Stimulated activated memory B cell treated with anti-CD40 and anti-IgM and Interleukin-4, amounts not matched to agents 10 μg/mL and 1 μg/mL and 100 μg/mL, for 72 hours (primary cell): ENCODE measurements at regions not wholly inside any gene's neighbourhood (a gene's known extent, or its start where the extent isn't known, plus 50 kb on each side); places are given as distances from the start of the nearest gene placed in this dataset.

Source experiments
- ATAC-seq: fragments of 150-1000 bp; cut with Tn5 transposase; 2 replicates; pipeline ENCODE4 v1.10.0; 2021
- H3K27ac Mint-ChIP-seq: one replicate; pipeline ENCODE4 v1.8.0; 2022; ENCODE audit warnings: mild to moderate bottlenecking, mixed read lengths
- H3K27me3 Mint-ChIP-seq: one replicate; pipeline ENCODE4 v1.8.0; 2022; ENCODE audit warnings: mixed read lengths
- H3K36me3 Mint-ChIP-seq: one replicate; pipeline ENCODE4 v1.8.0; 2022; ENCODE audit warnings: mixed read lengths
- H3K4me1 Mint-ChIP-seq: one replicate; pipeline ENCODE4 v1.8.0; 2022; ENCODE audit warnings: mixed read lengths
- H3K4me3 Mint-ChIP-seq: one replicate; pipeline ENCODE4 v1.8.0; 2022; ENCODE audit warnings: mild to moderate bottlenecking, moderate library complexity, mixed read lengths
- H3K9me3 Mint-ChIP-seq: one replicate; pipeline ENCODE4 v1.8.0; 2022; ENCODE audit warnings: mixed read lengths

- Mint-ChIP-seq H3K9me3 (no peaks in the 10 kb centered on the region), H3K27ac (no peak overlapping the region), H3K4me3 (no peak overlapping the region), H3K4me1 (no peaks in the 10 kb centered on the region), H3K27me3 (no peaks in the 10 kb centered on the region), H3K36me3 (no peaks in the 10 kb centered on the region)
- no peak for ATAC-seq
Observed at GRCh38 chr5:114686356-114686755, 324.5 kb downstream of the KCNN2 start.

- Mint-ChIP-seq H3K36me3 (no peaks in the 10 kb centered on the region), H3K9me3 (no peaks in the 10 kb centered on the region), H3K27ac (no peak overlapping the region), H3K4me1 (no peaks in the 10 kb centered on the region), H3K4me3 (no peak overlapping the region), H3K27me3 (no peaks in the 10 kb centered on the region)
- no peak for ATAC-seq
Observed at GRCh38 chr5:114678778-114679177, 316.9 kb downstream of the KCNN2 start.

GRCh38 chr5:114665551-114665950 is 303.7 kb downstream of the KCNN2 start:
- Mint-ChIP-seq H3K27ac (no peak overlapping the region), H3K27me3 (no peaks in the 10 kb centered on the region), H3K36me3 (no peaks in the 10 kb centered on the region), H3K4me1 (no peaks in the 10 kb centered on the region), H3K4me3 (no peak overlapping the region), H3K9me3 (peaks cover 3% of the 10 kb centered on the region)
- no peak for ATAC-seq

GRCh38 chr5:114660791-114661190 is 298.9 kb downstream of the KCNN2 start:
- Mint-ChIP-seq H3K4me3 (no peak overlapping the region), H3K9me3 (peaks cover 3% of the 10 kb centered on the region), H3K36me3 (no peaks in the 10 kb centered on the region), H3K27me3 (no peaks in the 10 kb centered on the region), H3K27ac (no peak overlapping the region), H3K4me1 (no peaks in the 10 kb centered on the region)
- ATAC-seq = no peak

- Mint-ChIP-seq H3K27me3 (no peaks in the 10 kb centered on the region), H3K4me1 (no peaks in the 10 kb centered on the region), H3K9me3 (peaks cover 3% of the 10 kb centered on the region), H3K4me3 (no peak overlapping the region), H3K36me3 (no peaks in the 10 kb centered on the region), H3K27ac (no peak overlapping the region)
- no peak for ATAC-seq
Observed at GRCh38 chr5:114658194-114658593, 296.3 kb downstream of the KCNN2 start.

- peaks cover 3% of the 10 kb centered on the region for H3K9me3 Mint-ChIP-seq
- H3K4me1 Mint-ChIP-seq = no peaks in the 10 kb centered on the region
- no peaks in the 10 kb centered on the region for H3K36me3 Mint-ChIP-seq
- H3K4me3 Mint-ChIP-seq = no peak overlapping the region
- ATAC-seq = no peak
- no peak overlapping the region for H3K27ac Mint-ChIP-seq
- H3K27me3 Mint-ChIP-seq = no peaks in the 10 kb centered on the region
Observed at GRCh38 chr5:114657342-114658130, 295.7 kb downstream of the KCNN2 start.

- Mint-ChIP-seq H3K4me1 (no peaks in the 10 kb centered on the region), H3K27ac (no peak overlapping the region), H3K4me3 (no peak overlapping the region), H3K27me3 (no peaks in the 10 kb centered on the region), H3K9me3 (peaks cover 3% of the 10 kb centered on the region), H3K36me3 (no peaks in the 10 kb centered on the region)
- ATAC-seq = no peak
Observed at GRCh38 chr5:114649878-114650277, 288.0 kb downstream of the KCNN2 start.

GRCh38 chr5:114648940-114649339 is 287.1 kb downstream of the KCNN2 start:
- H3K27me3 Mint-ChIP-seq = no peaks in the 10 kb centered on the region
- H3K27ac Mint-ChIP-seq = no peak overlapping the region
- peaks cover 5% of the 10 kb centered on the region for H3K9me3 Mint-ChIP-seq
- ATAC-seq = no peak
- H3K4me1 Mint-ChIP-seq = no peaks in the 10 kb centered on the region
- H3K36me3 Mint-ChIP-seq = no peaks in the 10 kb centered on the region
- H3K4me3 Mint-ChIP-seq = no peak overlapping the region

GRCh38 chr5:114644576-114644975 is 282.7 kb downstream of the KCNN2 start:
- Mint-ChIP-seq H3K27ac (no peak overlapping the region), H3K9me3 (peaks cover 6% of the 10 kb centered on the region), H3K4me1 (no peaks in the 10 kb centered on the region), H3K36me3 (no peaks in the 10 kb centered on the region), H3K4me3 (no peak overlapping the region), H3K27me3 (no peaks in the 10 kb centered on the region)
- ATAC-seq = no peak

GRCh38 chr5:114636271-114636670 is 274.4 kb downstream of the KCNN2 start:
- no peak for ATAC-seq
- Mint-ChIP-seq H3K4me1 (no peaks in the 10 kb centered on the region), H3K9me3 (peaks cover 2% of the 10 kb centered on the region), H3K27ac (no peak overlapping the region), H3K4me3 (no peak overlapping the region), H3K27me3 (no peaks in the 10 kb centered on the region), H3K36me3 (no peaks in the 10 kb centered on the region)

GRCh38 chr5:114634967-114635901 is 273.4 kb downstream of the KCNN2 start:
- H3K27me3 Mint-ChIP-seq = no peaks in the 10 kb centered on the region
- no peaks in the 10 kb centered on the region for H3K36me3 Mint-ChIP-seq
- no peak overlapping the region for H3K27ac Mint-ChIP-seq
- no peak for ATAC-seq
- no peaks in the 10 kb centered on the region for H3K4me1 Mint-ChIP-seq
- peaks cover 2% of the 10 kb centered on the region for H3K9me3 Mint-ChIP-seq
- H3K4me3 Mint-ChIP-seq = no peak overlapping the region

GRCh38 chr5:114634517-114634916 is 272.6 kb downstream of the KCNN2 start:
- H3K4me1 Mint-ChIP-seq = no peaks in the 10 kb centered on the region
- no peak overlapping the region for H3K27ac Mint-ChIP-seq
- no peak overlapping the region for H3K4me3 Mint-ChIP-seq
- no peaks in the 10 kb centered on the region for H3K27me3 Mint-ChIP-seq
- peaks cover 2% of the 10 kb centered on the region for H3K9me3 Mint-ChIP-seq
- H3K36me3 Mint-ChIP-seq = no peaks in the 10 kb centered on the region
- ATAC-seq = no peak

GRCh38 chr5:114612406-114612805 is 250.5 kb downstream of the KCNN2 start:
- peaks cover 17% of the 10 kb centered on the region for H3K9me3 Mint-ChIP-seq
- no peaks in the 10 kb centered on the region for H3K27me3 Mint-ChIP-seq
- no peak overlapping the region for H3K27ac Mint-ChIP-seq
- no peaks in the 10 kb centered on the region for H3K36me3 Mint-ChIP-seq
- H3K4me3 Mint-ChIP-seq = no peak overlapping the region
- no peaks in the 10 kb centered on the region for H3K4me1 Mint-ChIP-seq
- no peak for ATAC-seq

- Mint-ChIP-seq H3K27me3 (no peaks in the 10 kb centered on the region), H3K4me1 (no peaks in the 10 kb centered on the region), H3K27ac (no peak overlapping the region), H3K36me3 (no peaks in the 10 kb centered on the region), H3K4me3 (no peak overlapping the region), H3K9me3 (peaks cover 8% of the 10 kb centered on the region)
- no peak for ATAC-seq
Observed at GRCh38 chr5:114581136-114581535, 219.3 kb downstream of the KCNN2 start.

- no peak overlapping the region for H3K27ac Mint-ChIP-seq
- H3K4me1 Mint-ChIP-seq = no peaks in the 10 kb centered on the region
- peaks cover 6% of the 10 kb centered on the region for H3K9me3 Mint-ChIP-seq
- H3K27me3 Mint-ChIP-seq = no peaks in the 10 kb centered on the region
- no peaks in the 10 kb centered on the region for H3K36me3 Mint-ChIP-seq
- H3K4me3 Mint-ChIP-seq = no peak overlapping the region
- no peak for ATAC-seq
Observed at GRCh38 chr5:114565871-114566270, 204.0 kb downstream of the KCNN2 start.

- ATAC-seq = no peak
Observed at GRCh38 chr5:114565139-114565538, 203.3 kb downstream of the KCNN2 start.

More at GRCh38 chr5:114565139-114565538, 203.3 kb downstream of the KCNN2 start:
- peaks cover 6% of the 10 kb centered on the region for H3K9me3 Mint-ChIP-seq
- no peaks in the 10 kb centered on the region for H3K4me1 Mint-ChIP-seq
- no peak overlapping the region for H3K27ac Mint-ChIP-seq
- H3K4me3 Mint-ChIP-seq = no peak overlapping the region
- H3K27me3 Mint-ChIP-seq = no peaks in the 10 kb centered on the region
- no peaks in the 10 kb centered on the region for H3K36me3 Mint-ChIP-seq
